Gastroesophageal sphincter (tissue), 4 donors: ENCODE measurements at regions not wholly inside any gene's neighbourhood (a gene's known extent, or its start where the extent isn't known, plus 50 kb on each side); places are given as distances from the start of the nearest gene placed in this dataset.

Experiments used
- ATAC-seq: fragments of 150-250 bp; one replicate; pipeline ENCODE4 v1.9.1; 2016; ENCODE audit warnings: mild to moderate bottlenecking, moderate library complexity
- H3K27ac ChIP-seq, 4 donors: fragments of 200-600 bp; sonication (generic) in 3 of 4; 1 replicate in 3 of 4; 2 replicates in 1 of 4; pipeline ENCODE4 v1.5.1; 2016 to 2019
- H3K27me3 ChIP-seq: fragments of 200-600 bp; sonication (generic); one replicate; pipeline ENCODE4 v1.5.1; 2019
- H3K36me3 ChIP-seq, 2 donors: fragments of 200-600 bp; sonication (generic); one replicate each; pipeline ENCODE4 v1.5.1; 2019; ENCODE audit warnings: control low read depth in 1 of 2
- H3K4me1 ChIP-seq, 3 donors: fragments of 200-600 bp; sonication (generic); 1 replicate in 2 of 3; 2 replicates in 1 of 3; pipeline ENCODE4 v1.5.1; 2016 to 2019; ENCODE audit warnings: control low read depth in 2 of 3
- H3K4me3 ChIP-seq, 2 donors: fragments of 200-600 bp; sonication (generic); one replicate each; pipeline ENCODE4 v1.5.1; 2019; ENCODE audit warnings: mild to moderate bottlenecking in 1 of 2, moderate library complexity in 1 of 2
- H3K9me3 ChIP-seq, 3 donors: fragments of 200-600 bp; sonication (generic); one replicate each; pipeline ENCODE4 v1.5.1; 2017 to 2019; ENCODE audit warnings: control low read depth in 2 of 3
- CTCF ChIP-seq, 4 experiments: fragments of 200-600 bp in 2 of 4; fragments of 450-650 bp in 2 of 4; sonication (generic) in 1 of 4; IDR thresholded peaks; one replicate each; pipeline ENCODE4 v1.5.1; 2017 to 2019; ENCODE audit warnings: antibody characterized with exemption in 4 of 4, mild to moderate bottlenecking in 2 of 4, moderate library complexity in 2 of 4
- EP300 ChIP-seq: sonication (generic); formaldehyde crosslinking; IDR thresholded peaks from one replicate; pipeline ENCODE4 v1.6.1; 2017; ENCODE audit warnings: antibody characterized with exemption, mild to moderate bottlenecking
- POLR2A ChIP-seq, 2 donors: fragments of 450-650 bp; IDR thresholded peaks; one replicate each; pipeline ENCODE4 v1.6.1; 2017; ENCODE audit warnings: antibody characterized with exemption in 2 of 2, mild to moderate bottlenecking in 2 of 2, moderate library complexity in 1 of 2
- POLR2AphosphoS5 ChIP-seq: sonication (generic); formaldehyde crosslinking; IDR thresholded peaks from one replicate; pipeline ENCODE4 v1.6.1; 2017; ENCODE audit warnings: antibody characterized with exemption
- WGBS, 2 donors: methylation state at CpG; one replicate each; pipeline ENCODE4 v1.1.5; 2018; ENCODE audit warnings: low coverage in 1 of 2; 5-methylcytosine and 5-hydroxymethylcytosine counted together

GRCh38 chr10:111131168-111131799 lies 54.5 kb downstream of the ADRA2A start:
- no peak for TF ChIP-seq POLR2A (IDR thresholded peaks at IDR 0.05)
- TF ChIP-seq POLR2AphosphoS5, result no peak
- no peak for TF ChIP-seq CTCF (IDR thresholded peaks at IDR 0.05)
- no peak for TF ChIP-seq EP300
- Histone ChIP-seq H3K27me3 (peaks cover 15% of the 10 kb centered on the region), H3K9me3 (peaks cover 0 to 7% (median 0%) of the 10 kb centered on the region in 3 donors), H3K4me1 (no peaks in the 10 kb centered on the region), H3K36me3 (no peaks in the 10 kb centered on the region), H3K27ac (no peak overlapping the region), H3K4me3 (no peak overlapping the region)
- 65 to 70% methylated on average over 2 to 3 of the region's 8 CpGs for WGBS, 2 donors
- no peak for ATAC-seq

GRCh38 chr10:111137007-111137406 lies 60.2 kb downstream of the ADRA2A start:
- peaks cover 28% of the 10 kb centered on the region for H3K27me3 ChIP-seq
- TF ChIP-seq POLR2AphosphoS5 (no peak), EP300 (no peak), CTCF (IDR thresholded peaks at IDR 0.05) (no peak), POLR2A (IDR thresholded peaks at IDR 0.05) (no peak)
- H3K27ac ChIP-seq, result no peak overlapping the region
- WGBS, 2 donors, result 39 to 57% methylated on average over 4 to 6 of the region's 6 CpGs
- peaks cover 0 to 7% (median 0%) of the 10 kb centered on the region in 3 donors for H3K9me3 ChIP-seq
- H3K36me3 ChIP-seq, result no peaks in the 10 kb centered on the region
- no peak for ATAC-seq
- H3K4me1 ChIP-seq, result no peaks in the 10 kb centered on the region
- H3K4me3 ChIP-seq, result no peak overlapping the region

GRCh38 chr10:111137587-111137986 lies 60.8 kb downstream of the ADRA2A start:
- Histone ChIP-seq H3K27me3 (peaks cover 33% of the 10 kb centered on the region), H3K9me3 (peaks cover 0 to 5% (median 0%) of the 10 kb centered on the region in 3 donors), H3K27ac (no peak overlapping the region), H3K4me1 (no peaks in the 10 kb centered on the region), H3K36me3 (no peaks in the 10 kb centered on the region), H3K4me3 (no peak overlapping the region)
- ATAC-seq, result no peak
- 46 to 54% methylated on average over 3 to 4 of the region's 4 CpGs for WGBS, 2 donors
- TF ChIP-seq EP300 (no peak), POLR2A (IDR thresholded peaks at IDR 0.05) (no peak), POLR2AphosphoS5 (no peak), CTCF (IDR thresholded peaks at IDR 0.05) (no peak)

- H3K27ac ChIP-seq, result no peak overlapping the region
- H3K9me3 ChIP-seq, result no peaks in the 10 kb centered on the region
- H3K27me3 ChIP-seq, result peaks cover 37% of the 10 kb centered on the region
- no peaks in the 10 kb centered on the region for H3K36me3 ChIP-seq
- ATAC-seq, result no peak
- no peaks in the 10 kb centered on the region for H3K4me1 ChIP-seq
- WGBS, 2 donors, result 90 to 91% methylated on average over 5 to 6 of the region's 7 CpGs
- no peak overlapping the region for H3K4me3 ChIP-seq
- TF ChIP-seq POLR2A (IDR thresholded peaks at IDR 0.05), result no peak
- no peak for TF ChIP-seq POLR2AphosphoS5
- no peak for TF ChIP-seq EP300
- no peak for TF ChIP-seq CTCF (IDR thresholded peaks at IDR 0.05)
These were observed 61.7 kb downstream of the ADRA2A start for GRCh38 chr10:111138544-111138943.

GRCh38 chr10:111139567-111139966 lies 62.7 kb downstream of the ADRA2A start:
- no peaks in the 10 kb centered on the region for H3K4me1 ChIP-seq
- no peak for TF ChIP-seq CTCF (IDR thresholded peaks at IDR 0.05)
- TF ChIP-seq EP300, result no peak
- TF ChIP-seq POLR2A (IDR thresholded peaks at IDR 0.05), result no peak
- no peak for TF ChIP-seq POLR2AphosphoS5
- H3K27ac ChIP-seq, result no peak overlapping the region
- peaks cover 37% of the 10 kb centered on the region for H3K27me3 ChIP-seq
- WGBS, 2 donors, result 76% methylated on average over 6 to 14 of the region's 14 CpGs
- ATAC-seq, result no peak
- H3K9me3 ChIP-seq, result no peaks in the 10 kb centered on the region
- no peaks in the 10 kb centered on the region for H3K36me3 ChIP-seq
- H3K4me3 ChIP-seq, result no peak overlapping the region
